ENCODE measurements at regions not wholly inside any gene's neighbourhood (a gene's known extent, or its start where the extent isn't known, plus 50 kb on each side); places are given as distances from the start of the nearest gene placed in this dataset.
A peak's percentile ranks its signal among the peaks of the same experiment; 100 is the strongest.
"Not testable (repeated sequence)": the region's sequence is repeated elsewhere in the genome, so short reads cannot be mapped to it uniquely, and the experiment has no call there.

GRCh38 chr3:89533275-89533674 lies 425.9 kb downstream of the EPHA3 start:
- no peak for DNase-seq

GRCh38 chr3:89554587-89554986 lies 447.2 kb downstream of the EPHA3 start:
- DNase-seq: not testable (repeated sequence)

GRCh38 chr3:89558711-89559110 lies 451.3 kb downstream of the EPHA3 start:
- DNase-seq: no peak

- peak; percentile 24 for DNase-seq
Measured at GRCh38 chr3:89560568-89560967, 453.1 kb downstream of the EPHA3 start.

GRCh38 chr3:89562373-89562772 lies 455.0 kb downstream of the EPHA3 start:
- no peak for DNase-seq

- no peak for DNase-seq
Measured at GRCh38 chr3:89565098-89565497, 457.7 kb downstream of the EPHA3 start.

GRCh38 chr3:89570465-89570864 lies 463.0 kb downstream of the EPHA3 start:
- DNase-seq: no peak

GRCh38 chr3:89571298-89571697 lies 463.9 kb downstream of the EPHA3 start:
- DNase-seq: no peak

GRCh38 chr3:89571707-89572106 lies 464.3 kb downstream of the EPHA3 start:
- no peak for DNase-seq

- no peak for DNase-seq
Measured at GRCh38 chr3:89572261-89572660, 464.8 kb downstream of the EPHA3 start.

- no peak for DNase-seq
Measured at GRCh38 chr3:89576417-89576816, 469.0 kb downstream of the EPHA3 start.

GRCh38 chr3:89577637-89578530 lies 470.5 kb downstream of the EPHA3 start:
- no peak for DNase-seq

GRCh38 chr3:89580859-89581258 lies 473.4 kb downstream of the EPHA3 start:
- no peak for DNase-seq

GRCh38 chr3:89584398-89584797 lies 477.0 kb downstream of the EPHA3 start:
- DNase-seq: no peak

GRCh38 chr3:89586256-89586655 lies 478.8 kb downstream of the EPHA3 start:
- DNase-seq: no peak

- peak; percentile 40 for DNase-seq
Measured at GRCh38 chr3:89586676-89587075, 479.3 kb downstream of the EPHA3 start.

GRCh38 chr3:89606151-89606550 lies 498.7 kb downstream of the EPHA3 start:
- no peak for DNase-seq

- DNase-seq: no peak
Measured at GRCh38 chr3:89612027-89612426, 504.6 kb downstream of the EPHA3 start.

- DNase-seq: peak; percentile 3
Measured at GRCh38 chr3:89613241-89613640, 505.8 kb downstream of the EPHA3 start.

- peak; percentile 58 for DNase-seq
Measured at GRCh38 chr3:89617706-89618105, 510.3 kb downstream of the EPHA3 start.

- DNase-seq: no peak
Measured at GRCh38 chr3:89619263-89619662, 511.8 kb downstream of the EPHA3 start.

- DNase-seq: no peak
Measured at GRCh38 chr3:89622063-89622700, 514.8 kb downstream of the EPHA3 start.

GRCh38 chr3:89624494-89624893 lies 517.1 kb downstream of the EPHA3 start:
- DNase-seq: no peak

- no peak for DNase-seq
Measured at GRCh38 chr3:89625945-89626344, 518.5 kb downstream of the EPHA3 start.

All from NCI-H82 (cell line).